Activated CD8-positive, alpha-beta memory T cell treated with anti-CD3 and anti-CD28 coated beads for 24 hours (primary cell): ENCODE measurements at regions not wholly inside any gene's neighbourhood (a gene's known extent, or its start where the extent isn't known, plus 50 kb on each side); places are given as distances from the start of the nearest gene placed in this dataset.

Source experiments
- DNase-seq: peaks from one replicate; pipeline ENCODE4 v3.0.0-alpha.2; 2020

DNA sequence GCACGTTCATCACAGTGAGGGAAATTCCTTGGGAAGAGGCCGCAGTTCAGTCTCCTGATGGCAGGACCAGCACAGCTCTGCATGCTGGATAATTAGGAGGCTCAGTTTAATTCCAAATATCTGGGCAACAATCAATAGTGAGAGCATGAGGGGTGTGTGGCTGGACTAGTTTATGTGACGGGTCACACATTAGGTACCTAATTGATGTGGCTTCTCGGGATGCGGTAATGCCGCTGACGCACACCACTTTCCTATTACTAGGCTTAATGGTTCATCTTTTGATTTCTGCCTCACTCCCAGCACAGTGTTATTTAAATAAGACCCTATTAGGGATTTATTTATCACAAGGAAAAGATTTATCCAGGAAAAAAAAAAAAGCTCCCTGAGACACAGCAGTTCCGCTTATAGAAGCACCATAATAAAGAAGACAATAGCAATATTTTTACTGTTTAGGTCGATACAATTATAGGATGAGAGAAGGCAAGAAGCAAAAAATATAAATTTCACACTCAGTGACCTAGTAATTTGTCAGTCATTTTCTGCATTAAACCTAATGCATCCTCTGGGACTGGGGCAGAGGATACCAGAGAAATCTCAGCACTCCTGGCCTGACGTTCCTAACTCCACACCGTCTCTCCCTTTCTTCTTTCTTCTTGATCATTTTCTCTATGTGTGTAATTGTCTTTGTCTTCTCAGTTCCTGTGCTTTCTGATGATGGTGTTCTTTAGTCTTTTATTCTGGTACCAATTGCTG is 264.7 kb upstream of the SLC14A2 start:
- DNase-seq = no peak

DNA sequence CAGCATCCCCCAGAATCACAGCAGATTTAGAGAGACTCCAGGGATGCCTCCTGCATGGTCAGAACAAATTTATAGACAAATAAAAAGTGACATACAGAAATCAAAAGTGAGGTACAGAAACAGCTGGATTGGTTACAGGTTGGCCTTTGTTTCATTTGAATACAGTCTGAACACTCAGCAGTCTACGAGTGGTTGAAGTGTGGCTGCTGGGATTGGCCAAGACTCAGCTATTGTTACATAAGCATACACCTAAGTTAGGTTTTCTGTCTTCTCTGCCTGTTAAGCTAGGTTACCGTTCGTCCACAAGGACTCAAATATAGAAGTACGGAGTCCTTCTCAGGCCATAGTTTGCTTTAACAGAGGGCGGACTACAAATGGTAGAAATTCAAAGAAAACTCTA is 262.4 kb upstream of the SLC14A2 start:
- DNase-seq = no peak

DNA sequence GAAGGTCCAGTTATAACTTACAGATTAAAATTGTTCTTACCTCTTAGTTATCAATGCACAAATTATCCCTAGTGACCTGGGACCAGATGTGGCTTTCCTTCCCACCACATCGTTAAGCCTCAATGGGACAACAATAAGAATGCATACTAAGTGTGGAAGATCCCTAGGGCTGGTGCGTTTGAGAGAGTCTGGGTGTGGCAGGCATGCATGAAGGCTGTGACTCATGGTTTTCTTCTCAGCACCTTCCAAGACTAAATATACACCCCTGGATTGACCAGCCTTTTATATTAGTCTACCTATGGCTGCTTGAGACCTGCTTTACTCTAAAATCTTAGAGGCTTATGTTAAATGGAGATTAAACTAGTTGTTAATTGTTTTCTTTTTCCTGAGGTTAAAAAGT is 261.7 kb upstream of the SLC14A2 start:
- no peak for DNase-seq

DNA sequence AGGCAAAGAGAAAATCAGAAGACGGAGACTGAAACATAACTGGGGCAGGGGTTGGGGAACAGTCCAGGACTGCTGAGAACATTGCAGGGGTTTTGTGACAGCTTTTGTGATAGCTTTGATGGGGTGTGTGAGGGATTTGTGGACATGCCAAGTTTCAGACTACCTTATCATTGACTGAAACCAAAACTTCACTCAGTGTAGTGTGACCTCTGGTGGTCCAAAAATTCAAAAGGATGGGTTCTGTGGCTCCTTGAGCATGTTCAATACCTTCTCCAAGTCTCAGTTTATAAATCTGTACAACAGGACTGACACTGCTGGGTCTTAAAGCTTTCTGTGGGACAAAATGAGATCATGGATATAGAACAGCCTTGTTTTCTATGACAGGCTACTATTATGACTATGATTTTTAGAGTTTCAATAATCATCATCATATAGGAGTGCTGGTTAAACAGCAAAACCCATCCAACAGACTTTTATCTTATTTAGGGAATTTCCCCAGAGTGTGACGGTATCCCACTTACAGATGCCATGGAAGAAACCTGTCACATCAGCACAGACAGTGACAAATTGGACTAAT is 259.2 kb upstream of the SLC14A2 start:
- DNase-seq = no peak

DNA sequence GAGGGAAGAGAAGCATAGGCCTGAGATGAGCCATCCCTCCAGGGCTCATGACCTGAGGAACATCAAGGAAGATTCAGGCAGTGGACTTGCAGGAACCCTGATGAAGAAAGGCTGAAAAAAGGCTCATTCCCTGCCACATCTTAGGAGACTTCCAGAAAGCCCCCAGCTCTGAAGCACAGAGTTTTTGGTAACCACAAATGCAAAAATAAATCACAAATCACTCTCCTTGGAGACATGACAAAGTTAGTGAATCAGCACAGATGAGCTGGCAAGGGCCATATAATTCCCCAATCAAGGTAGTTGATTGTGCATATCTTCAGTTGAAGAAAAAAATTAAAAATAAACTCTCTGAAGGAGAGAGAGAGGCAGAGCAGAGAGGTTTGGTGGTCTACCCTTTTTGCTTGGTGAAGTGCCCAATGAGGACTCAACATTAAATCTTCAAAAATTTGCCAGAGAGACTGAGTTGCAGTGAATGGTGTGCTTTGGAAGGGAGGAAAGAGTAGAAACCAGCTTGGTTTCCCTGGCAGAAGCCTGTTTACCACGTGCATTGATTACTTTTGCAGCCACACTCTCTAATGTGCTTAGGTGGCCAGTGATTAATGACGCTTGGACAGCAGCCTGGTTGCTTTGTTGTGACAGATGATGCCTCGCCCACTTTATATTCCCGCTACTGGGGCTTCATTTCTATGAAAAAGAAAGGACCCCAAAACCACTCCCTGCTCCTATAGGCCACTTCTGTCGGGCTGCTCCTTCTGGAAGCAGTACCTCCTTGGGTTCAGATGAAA is 257.4 kb upstream of the SLC14A2 start:
- no peak for DNase-seq

DNA sequence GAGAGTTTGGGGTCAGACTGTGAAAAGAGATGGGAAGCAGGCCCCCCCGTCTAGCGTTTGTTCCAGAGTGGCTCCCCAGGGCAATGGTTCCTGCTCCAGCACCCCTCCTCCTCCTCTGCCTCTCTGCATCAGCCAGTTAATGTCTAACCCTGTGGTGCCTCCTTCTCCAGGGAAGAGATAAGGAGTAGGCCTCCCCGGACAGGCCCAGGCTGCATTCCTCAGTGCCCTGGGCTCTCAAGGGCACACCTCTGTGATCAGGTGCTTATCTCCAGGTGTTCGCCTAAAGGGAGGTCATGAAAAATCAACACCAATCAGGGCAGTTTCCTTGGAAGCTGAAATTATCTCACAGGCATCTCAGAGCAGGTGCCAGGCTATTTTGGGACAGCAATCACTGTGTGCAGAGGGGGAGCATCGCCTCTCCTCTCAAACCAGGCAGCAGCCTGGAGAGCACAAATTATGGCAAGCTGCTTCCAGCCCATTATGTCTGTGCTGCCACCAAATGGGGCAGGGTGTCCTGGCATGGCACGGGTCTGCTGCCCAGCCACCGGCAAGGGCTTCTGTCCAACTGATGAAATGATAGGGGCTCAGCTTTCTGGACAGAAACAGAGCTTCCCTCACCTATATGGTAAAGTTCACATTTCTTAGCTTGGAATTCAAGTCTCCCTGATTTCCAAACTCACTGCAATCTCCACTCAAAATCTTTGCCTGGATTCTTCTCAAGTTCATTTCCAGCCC is 255.8 kb upstream of the SLC14A2 start:
- DNase-seq = no peak

DNA sequence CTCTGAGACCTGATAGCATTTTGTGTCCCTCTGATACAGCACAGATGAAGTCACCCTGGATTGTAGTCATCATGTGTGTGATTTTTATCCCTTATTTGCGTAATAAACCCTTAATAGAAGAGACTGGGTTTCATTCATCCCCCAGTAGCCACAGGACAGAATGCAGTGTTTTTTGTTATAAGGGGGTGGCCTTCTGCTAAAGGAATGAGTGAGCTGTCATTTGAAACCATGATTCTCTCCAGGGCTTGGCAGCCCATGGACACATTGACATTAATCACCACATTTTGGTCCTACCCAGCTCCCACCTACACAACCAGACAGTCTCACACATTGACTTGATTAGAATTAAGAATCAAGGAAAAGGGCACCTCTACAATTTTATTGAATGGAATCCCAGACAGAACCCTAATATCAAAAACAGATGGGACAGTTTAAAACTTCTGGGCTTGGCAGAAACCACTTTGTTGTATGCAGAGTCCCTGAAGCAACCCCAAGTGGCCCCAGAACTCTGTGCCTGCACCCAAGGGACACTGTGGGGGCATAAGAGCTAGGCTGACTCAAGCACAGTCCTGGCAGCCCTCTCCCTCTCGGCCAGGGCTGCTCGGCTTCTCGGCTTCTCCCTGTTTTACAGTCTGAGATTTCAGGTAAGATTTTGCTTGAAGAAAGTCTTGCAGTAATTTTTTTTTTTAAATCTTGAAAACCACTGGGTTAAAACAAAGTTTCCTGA is 254.0 kb upstream of the SLC14A2 start:
- DNase-seq = no peak

DNA sequence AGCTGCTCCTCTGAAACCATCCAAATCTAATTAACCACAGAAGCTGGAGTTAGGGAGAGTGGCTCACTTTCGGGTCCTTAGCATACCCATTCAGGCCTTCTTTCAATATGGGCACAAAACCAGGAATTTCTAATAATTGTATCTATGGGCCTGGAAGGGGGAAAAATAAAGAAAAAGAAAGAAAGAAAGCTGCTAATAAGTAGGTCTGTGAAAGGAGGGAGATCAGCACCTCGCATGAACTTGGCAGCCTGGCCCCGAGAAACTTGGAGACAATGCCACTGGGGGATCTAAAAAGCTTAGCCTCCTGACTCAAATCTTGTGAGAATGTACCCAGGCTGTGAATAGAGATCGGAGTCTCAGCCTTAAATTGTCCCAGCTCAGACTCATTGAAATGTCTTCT is 252.1 kb upstream of the SLC14A2 start:
- DNase-seq = no peak

DNA sequence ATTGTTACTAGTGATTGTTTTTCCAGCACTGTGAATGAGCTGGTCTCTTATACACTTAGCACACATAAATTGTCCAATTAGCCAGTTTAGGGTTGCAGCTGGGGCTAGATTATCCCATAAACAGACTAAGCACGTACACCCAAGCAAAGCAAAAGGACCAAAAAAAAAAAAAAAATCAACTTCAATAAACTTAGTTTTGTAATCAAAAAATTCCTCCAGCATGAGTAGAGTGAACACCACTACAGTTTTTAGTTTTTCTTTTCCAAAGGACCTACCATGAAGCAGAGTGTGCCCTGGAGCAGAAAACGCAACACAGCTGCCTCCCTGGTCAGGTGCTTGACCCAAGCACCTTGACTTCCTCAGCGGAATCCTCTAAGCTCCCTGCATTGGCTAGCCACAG is 249.4 kb upstream of the SLC14A2 start:
- DNase-seq = no peak

DNA sequence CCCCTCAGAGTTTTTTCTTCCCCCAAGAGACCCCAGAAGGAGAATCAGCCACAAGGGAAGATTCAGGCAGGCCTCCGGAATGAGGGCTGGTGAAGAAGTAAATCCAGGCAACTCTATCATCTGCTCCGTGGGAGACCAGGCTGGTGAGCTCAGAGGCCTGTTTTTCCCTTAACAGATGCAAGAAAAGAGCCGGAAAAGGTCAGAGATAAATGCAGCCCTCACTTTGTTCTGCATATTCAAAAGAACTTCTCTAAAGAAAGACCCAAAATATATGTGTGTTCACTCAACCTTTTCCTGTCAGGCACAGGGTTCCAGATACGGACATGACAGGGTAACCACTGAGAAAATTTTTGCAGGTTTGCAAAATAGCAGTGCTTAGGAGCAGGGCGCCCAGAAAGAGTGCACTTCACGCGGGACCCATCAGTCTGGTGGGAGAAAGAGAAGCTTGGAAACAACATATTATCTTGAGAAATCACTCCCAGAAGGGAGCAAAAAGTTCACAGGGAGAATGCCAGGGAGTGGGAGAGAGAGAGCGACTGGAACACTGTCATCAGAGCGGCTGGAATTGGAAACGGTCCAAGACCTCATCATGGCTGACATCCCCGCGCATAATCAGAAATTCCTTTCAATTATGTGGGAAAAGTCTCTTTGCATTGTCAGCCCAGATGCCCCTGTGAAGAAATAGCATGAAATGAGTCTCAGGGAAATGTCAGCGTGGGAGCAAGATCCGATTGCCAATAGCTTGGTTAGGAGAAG is 244.8 kb upstream of the SLC14A2 start:
- DNase-seq = no peak

DNA sequence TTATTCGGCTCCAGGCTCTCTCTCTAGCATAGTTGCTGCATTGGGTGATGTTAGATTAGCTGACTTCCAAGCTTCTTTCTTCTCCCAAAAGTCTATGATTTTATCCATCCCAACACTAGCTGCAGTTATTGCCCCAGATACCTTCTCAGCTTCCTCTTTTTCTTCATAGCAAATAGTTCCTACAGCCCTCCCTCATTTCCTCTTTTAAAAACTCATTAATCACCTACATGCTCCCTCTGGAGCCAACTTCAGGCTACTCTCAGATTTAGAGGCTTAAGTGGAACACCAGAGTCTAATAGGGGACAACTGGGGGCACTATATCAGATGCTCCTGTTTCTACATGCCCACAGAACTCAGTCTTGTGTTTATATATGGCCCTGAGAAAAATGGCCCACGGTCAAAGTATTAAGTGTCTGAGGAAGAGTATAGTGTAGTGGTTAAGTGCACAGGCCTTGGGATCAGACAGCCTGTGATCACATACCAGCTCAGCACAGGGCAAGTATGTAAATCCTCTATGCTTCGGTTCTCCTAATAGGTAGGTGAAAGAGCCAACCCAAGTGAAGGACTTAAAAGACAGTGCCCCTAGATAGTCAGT is 241.9 kb upstream of the SLC14A2 start:
- no peak for DNase-seq

DNA sequence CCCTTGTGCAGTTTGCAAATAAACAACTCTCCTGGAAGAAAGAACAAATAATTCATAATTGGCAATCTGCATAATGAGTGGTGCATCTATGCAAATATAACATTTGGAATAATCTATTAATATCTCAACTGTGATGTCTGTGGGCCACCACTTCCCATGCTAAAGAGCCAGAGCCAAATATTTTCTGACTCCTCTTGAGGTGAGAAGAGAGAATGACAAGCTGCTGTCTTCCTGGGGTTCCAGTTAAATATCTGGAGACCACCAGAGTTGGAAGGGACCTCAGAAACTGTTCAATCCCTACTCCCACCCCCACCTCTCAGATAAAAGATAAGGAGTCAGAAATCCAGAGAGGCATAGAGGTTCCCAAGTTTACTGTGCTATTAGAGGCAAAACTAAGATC is 241.0 kb upstream of the SLC14A2 start:
- no peak for DNase-seq

DNA sequence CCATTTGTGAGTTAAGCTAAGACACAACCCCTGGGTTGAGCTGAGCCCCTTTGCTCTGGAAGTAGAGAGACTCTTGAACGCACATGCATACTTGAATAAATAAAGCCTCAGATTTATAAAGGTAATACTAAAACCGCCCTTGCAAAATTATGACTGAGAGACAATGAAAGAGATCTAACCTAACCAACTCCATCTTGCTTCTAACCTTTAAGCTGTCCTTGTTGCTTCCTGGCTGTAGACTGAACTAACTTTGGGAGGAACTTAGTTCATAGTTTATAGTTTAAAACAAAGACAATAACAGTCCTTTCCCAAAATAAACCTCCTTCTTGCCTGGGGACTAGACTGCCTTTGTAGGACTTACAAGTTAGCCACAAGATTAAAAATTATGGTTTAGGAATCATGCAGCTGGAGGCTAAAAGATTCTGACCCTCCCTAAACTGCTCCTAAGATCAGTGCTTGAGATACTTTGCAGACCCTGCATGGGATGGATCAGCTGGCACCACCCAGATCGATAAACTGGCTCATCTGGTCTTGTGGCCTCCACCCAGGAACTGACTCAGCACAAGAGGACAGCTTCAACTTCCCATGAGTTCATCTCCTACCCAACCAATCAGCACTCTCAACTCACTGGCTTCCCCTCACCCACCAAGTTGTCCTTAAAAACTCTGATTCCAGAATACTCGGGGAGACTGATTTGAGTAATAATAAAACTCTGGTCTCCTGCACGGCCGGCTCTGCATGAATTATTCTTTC is 240.2 kb upstream of the SLC14A2 start:
- no peak for DNase-seq

DNA sequence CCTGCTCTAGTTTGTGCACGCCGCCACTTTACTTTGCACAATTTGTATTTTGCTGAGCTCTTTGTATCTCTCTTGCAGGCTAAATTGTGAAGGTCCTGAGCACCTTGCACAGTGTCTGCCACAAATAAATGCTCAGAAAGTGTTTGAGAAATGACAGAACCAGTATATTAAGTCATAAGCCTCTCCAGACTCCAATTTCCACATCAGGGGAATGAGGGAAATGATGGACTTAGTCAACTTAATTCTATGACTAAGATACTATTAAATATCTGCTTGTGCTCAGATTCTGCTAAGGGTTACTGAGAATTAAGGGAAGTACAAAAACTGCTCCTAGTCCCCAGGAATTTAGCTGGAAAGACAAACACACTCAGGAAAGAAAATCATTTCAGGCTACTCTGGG is 239.1 kb upstream of the SLC14A2 start:
- no peak for DNase-seq

DNA sequence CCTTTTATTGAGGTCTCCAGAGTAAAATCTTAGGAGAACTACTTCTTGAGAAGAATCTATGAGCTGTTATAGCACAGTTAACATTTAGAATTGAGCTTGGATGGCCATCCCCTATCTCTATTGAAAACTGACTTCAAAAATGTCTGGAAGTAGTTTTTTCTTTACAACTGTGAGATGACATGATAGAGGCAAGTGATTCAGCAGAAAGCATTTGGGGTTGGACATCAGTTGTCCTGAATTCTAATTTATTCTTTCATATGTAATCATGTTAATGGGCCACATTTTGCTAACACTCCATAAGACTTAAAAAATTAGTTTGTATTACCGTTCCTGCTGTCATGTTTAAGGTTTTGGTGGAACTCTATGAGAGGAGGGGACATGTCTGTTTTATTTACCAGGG is 237.0 kb upstream of the SLC14A2 start:
- DNase-seq = no peak

DNA sequence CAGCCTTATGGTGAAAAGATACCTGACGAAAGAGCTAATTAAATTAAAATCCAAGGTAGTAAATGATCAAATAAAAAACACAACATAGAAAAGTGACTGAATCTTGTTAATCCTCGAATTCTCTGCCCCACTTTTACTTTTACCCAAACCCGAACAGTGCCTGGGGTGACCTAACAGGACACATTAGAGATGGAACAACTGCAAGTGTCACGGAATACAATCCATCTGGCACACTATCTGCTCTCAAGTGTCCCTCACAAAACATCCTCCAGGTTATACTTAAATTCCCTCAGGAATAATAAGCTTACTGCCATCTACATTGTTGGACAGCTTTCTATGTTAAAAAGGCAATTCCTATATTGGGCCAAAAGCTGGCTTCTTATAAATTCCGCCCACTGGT is 236.3 kb upstream of the SLC14A2 start:
- DNase-seq = no peak

DNA sequence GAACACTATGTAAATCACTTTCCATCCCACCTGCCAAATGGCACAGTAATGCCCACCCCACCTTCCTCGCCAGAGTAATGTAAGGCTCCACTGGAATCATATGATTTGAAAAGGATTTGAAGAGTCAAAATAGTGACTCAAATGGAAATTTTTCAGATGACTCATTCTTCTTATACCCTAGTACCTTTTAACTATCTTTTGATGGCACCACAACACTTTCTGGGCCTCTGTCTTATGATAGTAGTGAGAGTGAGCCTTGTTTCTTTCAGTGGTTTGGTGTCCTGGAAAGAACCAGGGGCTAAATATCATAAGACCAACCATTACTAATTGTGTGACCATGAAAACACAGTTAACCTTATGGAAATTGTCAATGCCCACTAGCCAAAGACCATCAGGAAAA is 235.4 kb upstream of the SLC14A2 start:
- DNase-seq = no peak

DNA sequence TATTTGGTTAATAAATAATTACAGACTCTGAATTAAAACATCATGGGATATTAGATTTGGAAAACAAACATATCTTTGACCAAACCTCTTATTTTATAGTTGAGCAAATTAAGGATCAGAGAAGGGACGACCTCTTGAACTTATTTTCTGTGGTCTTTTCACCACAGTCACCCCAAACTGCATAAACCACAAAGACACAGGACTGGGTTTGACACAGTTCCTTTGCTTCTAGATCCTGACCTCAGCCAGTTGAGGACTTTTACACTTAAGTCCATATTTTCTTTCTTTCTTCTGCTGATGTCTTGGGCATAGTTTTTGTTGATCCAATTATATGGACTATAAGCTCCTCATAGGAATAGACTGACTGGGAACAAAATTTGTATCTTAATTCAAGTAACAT is 234.0 kb upstream of the SLC14A2 start:
- DNase-seq = no peak

DNA sequence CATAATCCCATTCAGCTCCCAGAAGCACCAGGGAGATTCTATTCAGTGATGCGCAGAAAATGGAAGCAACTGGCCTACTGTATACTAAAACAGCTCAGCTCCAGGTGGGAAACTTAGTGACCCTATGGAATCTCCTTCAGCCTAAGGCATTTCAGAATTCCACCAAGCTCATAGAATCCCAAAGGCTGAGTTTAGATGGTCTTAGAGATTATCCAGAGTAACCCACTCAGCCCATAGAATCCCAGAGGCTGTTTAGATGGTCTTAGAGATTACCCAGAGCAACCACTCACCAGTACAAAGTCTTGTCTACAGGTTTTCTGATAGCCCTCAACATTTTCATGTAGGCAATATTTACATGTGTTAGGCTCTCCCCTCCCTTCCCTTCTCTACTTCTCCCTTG is 232.0 kb upstream of the SLC14A2 start:
- DNase-seq = no peak

DNA sequence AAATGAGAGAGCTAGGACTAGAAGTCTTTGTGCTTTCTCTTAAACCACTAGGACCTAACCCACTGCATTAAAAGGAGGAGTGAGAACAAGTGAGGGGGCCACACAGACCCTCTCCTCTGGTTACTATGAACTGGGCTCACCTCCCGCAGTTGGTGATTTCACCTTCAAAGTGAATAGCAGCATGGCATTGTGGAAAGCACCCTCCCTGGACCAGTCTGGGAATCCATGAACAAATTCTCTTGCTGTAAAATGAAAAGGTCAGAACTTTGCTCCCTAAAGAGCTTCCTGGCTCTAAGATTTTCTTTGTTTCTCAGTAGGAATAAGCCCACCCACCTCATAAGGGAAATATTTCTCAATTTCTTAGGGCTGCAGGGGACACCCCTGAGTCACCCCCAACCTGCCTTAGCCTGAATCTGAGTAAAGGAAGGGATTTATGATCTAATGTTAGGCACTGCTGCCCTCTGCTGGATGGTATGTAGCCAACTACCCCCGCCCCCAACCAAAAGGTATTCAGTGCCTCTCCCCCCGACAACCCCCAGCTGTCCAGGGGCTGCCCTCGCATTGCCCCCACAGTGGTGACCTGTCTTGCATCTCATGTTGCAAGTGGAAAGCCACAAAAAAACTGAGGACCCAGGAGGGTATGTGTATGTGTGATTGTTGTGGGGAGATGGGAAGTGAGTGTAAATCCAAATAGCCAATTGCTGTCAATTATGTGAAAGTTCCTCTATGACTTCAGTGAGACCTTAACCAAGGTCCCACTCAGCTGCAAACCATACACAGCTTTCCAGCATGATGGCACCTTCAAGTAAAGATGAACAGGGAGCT is 230.9 kb upstream of the SLC14A2 start:
- peak; percentile 76 for DNase-seq
